ENCODE measurements at regions not wholly inside any gene's neighbourhood (a gene's known extent, or its start where the extent isn't known, plus 50 kb on each side); places are given as distances from the start of the nearest gene placed in this dataset.

GRCh38 chr11:115939104-115939730 is 435.0 kb upstream of the CADM1 start (continued):
- TF ChIP-seq CTCF (conservative IDR thresholded peaks at IDR 0.05; ENCODE audit: low read depth in 2 of 2) (no peak), ZNF331 (CRISPR knock-in tag; IDR thresholded peaks at IDR 0.05; ENCODE audit: low read depth) (no peak)

- H3K4me1 Mint-ChIP-seq: peaks cover 23% of the 10 kb centered on the region
- Histone ChIP-seq H3K27ac (ENCODE audit: low read depth) (no peak overlapping the region), H3K27me3 (ENCODE audit: insufficient read depth) (no peaks in the 10 kb centered on the region), H3K79me2 (replicated peaks; ENCODE audit: insufficient read depth) (no peaks in the 10 kb centered on the region), H3K4me3 (no peak overlapping the region), H3F3A (replicated peaks; ENCODE audit: low read depth) (no peaks in the 10 kb centered on the region), H3K4me2 (no peak overlapping the region), H4K20me1 (replicated peaks; ENCODE audit: insufficient read depth) (no peaks in the 10 kb centered on the region), H3K36me3 (ENCODE audit: insufficient read depth) (no peaks in the 10 kb centered on the region), H2AFZ (no peak overlapping the region), H3K4me1 (ENCODE audit: insufficient read depth) (peaks cover 19% of the 10 kb centered on the region), H3K9me2 (ENCODE audit: insufficient read depth) (0 out of 2 replicates have a peak, but pooled peaks cover 6% of the 10 kb centered on the region)
- DNase-seq (ENCODE audit: low spot score): no peak
- no peaks in the 10 kb centered on the region for H3K27me3 Mint-ChIP-seq (ENCODE audit: insufficient read depth, low read depth, poor library complexity)
- H3K27ac Mint-ChIP-seq: no peak overlapping the region
- TF ChIP-seq, protein P1, sequence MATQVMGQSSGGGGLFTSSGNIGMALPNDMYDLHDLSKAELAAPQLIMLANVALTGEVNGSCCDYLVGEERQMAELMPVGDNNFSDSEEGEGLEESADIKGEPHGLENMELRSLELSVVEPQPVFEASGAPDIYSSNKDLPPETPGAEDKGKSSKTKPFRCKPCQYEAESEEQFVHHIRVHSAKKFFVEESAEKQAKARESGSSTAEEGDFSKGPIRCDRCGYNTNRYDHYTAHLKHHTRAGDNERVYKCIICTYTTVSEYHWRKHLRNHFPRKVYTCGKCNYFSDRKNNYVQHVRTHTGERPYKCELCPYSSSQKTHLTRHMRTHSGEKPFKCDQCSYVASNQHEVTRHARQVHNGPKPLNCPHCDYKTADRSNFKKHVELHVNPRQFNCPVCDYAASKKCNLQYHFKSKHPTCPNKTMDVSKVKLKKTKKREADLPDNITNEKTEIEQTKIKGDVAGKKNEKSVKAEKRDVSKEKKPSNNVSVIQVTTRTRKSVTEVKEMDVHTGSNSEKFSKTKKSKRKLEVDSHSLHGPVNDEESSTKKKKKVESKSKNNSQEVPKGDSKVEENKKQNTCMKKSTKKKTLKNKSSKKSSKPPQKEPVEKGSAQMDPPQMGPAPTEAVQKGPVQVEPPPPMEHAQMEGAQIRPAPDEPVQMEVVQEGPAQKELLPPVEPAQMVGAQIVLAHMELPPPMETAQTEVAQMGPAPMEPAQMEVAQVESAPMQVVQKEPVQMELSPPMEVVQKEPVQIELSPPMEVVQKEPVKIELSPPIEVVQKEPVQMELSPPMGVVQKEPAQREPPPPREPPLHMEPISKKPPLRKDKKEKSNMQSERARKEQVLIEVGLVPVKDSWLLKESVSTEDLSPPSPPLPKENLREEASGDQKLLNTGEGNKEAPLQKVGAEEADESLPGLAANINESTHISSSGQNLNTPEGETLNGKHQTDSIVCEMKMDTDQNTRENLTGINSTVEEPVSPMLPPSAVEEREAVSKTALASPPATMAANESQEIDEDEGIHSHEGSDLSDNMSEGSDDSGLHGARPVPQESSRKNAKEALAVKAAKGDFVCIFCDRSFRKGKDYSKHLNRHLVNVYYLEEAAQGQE (IDR thresholded peaks at IDR 0.05; ENCODE audit: unreplicated experiment): no peak
- TF ChIP-seq, protein P2, sequence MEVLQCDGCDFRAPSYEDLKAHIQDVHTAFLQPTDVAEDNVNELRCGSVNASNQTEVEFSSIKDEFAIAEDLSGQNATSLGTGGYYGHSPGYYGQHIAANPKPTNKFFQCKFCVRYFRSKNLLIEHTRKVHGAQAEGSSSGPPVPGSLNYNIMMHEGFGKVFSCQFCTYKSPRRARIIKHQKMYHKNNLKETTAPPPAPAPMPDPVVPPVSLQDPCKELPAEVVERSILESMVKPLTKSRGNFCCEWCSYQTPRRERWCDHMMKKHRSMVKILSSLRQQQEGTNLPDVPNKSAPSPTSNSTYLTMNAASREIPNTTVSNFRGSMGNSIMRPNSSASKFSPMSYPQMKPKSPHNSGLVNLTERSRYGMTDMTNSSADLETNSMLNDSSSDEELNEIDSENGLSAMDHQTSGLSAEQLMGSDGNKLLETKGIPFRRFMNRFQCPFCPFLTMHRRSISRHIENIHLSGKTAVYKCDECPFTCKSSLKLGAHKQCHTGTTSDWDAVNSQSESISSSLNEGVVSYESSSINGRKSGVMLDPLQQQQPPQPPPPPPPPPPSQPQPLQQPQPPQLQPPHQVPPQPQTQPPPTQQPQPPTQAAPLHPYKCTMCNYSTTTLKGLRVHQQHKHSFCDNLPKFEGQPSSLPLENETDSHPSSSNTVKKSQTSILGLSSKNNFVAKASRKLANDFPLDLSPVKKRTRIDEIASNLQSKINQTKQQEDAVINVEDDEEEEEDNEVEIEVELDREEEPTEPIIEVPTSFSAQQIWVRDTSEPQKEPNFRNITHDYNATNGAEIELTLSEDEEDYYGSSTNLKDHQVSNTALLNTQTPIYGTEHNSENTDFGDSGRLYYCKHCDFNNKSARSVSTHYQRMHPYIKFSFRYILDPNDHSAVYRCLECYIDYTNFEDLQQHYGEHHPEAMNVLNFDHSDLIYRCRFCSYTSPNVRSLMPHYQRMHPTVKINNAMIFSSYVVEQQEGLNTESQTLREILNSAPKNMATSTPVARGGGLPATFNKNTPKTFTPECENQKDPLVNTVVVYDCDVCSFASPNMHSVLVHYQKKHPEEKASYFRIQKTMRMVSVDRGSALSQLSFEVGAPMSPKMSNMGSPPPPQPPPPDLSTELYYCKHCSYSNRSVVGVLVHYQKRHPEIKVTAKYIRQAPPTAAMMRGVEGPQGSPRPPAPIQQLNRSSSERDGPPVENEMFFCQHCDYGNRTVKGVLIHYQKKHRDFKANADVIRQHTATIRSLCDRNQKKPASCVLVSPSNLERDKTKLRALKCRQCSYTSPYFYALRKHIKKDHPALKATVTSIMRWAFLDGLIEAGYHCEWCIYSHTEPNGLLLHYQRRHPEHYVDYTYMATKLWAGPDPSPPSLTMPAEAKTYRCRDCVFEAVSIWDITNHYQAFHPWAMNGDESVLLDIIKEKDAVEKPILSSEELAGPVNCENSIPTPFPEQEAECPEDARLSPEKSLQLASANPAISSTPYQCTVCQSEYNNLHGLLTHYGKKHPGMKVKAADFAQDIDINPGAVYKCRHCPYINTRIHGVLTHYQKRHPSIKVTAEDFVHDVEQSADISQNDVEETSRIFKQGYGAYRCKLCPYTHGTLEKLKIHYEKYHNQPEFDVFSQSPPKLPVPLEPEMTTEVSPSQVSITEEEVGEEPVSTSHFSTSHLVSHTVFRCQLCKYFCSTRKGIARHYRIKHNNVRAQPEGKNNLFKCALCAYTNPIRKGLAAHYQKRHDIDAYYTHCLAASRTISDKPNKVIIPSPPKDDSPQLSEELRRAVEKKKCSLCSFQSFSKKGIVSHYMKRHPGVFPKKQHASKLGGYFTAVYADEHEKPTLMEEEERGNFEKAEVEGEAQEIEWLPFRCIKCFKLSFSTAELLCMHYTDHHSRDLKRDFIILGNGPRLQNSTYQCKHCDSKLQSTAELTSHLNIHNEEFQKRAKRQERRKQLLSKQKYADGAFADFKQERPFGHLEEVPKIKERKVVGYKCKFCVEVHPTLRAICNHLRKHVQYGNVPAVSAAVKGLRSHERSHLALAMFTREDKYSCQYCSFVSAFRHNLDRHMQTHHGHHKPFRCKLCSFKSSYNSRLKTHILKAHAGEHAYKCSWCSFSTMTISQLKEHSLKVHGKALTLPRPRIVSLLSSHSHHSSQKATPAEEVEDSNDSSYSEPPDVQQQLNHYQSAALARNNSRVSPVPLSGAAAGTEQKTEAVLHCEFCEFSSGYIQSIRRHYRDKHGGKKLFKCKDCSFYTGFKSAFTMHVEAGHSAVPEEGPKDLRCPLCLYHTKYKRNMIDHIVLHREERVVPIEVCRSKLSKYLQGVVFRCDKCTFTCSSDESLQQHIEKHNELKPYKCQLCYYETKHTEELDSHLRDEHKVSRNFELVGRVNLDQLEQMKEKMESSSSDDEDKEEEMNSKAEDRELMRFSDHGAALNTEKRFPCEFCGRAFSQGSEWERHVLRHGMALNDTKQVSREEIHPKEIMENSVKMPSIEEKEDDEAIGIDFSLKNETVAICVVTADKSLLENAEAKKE (CRISPR knock-in tag; IDR thresholded peaks at IDR 0.05): no peak
- TF ChIP-seq JUNB (IDR thresholded peaks at IDR 0.05; ENCODE audit: unreplicated experiment) (no peak), NANOG (IDR thresholded peaks at IDR 0.05; ENCODE audit: borderline replicate concordance) (no peak)
- ATAC-seq: no peak
- H3K36me3 Mint-ChIP-seq (ENCODE audit: low read depth): no peaks in the 10 kb centered on the region
- H3K9me3 Mint-ChIP-seq: no peaks in the 10 kb centered on the region
- no peak overlapping the region for H3K4me3 Mint-ChIP-seq
Observed at GRCh38 chr11:115933564-115933963, 429.3 kb upstream of the CADM1 start.
